SK-N-DZ (cell line): ENCODE measurements at regions not wholly inside any gene's neighbourhood (a gene's known extent, or its start where the extent isn't known, plus 50 kb on each side); places are given as distances from the start of the nearest gene placed in this dataset.

Experiments
- DNase-seq: peaks from one replicate; pipeline ENCODE4 v3.0.0-alpha.2; 2015; ENCODE audit warnings: low spot score

DNA sequence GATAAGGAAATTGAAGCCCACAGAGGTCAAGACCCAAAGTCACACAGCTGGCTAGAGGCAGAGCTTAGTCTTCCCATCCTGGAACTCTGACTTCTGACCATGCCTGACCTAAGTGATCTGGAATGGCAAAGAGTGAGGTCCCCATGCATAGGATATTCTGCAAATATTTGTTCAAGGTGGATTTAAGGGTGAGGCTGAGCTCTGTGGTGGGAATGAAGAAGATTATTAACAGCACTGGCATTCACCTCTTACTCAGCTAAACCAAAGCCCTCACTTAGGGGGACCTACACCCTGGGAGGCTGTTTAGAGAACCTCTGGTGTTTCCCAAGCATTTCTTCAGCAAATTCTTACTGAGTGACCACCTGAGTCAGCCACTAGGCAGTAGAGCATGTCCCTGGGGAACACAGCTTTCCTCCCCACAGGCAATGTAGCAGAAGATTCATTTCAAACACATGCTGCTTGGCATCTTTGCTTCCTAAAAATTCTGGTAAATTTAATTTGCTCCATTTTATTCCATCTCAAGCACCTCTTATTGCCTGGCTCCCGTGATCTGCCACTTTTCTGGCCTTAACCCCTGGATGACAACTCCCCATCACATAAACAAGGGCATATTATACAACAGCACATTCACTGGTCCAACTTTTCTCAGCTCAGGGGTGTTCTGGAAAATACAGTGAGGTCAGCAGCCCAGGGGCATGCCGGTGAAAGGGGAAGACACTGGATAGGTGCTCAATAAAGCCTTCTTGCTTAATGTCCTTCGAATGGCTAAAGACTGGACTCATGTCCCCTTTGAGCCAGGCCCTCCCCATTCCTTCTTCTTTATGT lies 176.0 kb downstream of the ABHD5 start:
- DNase-seq, result no peak

DNA sequence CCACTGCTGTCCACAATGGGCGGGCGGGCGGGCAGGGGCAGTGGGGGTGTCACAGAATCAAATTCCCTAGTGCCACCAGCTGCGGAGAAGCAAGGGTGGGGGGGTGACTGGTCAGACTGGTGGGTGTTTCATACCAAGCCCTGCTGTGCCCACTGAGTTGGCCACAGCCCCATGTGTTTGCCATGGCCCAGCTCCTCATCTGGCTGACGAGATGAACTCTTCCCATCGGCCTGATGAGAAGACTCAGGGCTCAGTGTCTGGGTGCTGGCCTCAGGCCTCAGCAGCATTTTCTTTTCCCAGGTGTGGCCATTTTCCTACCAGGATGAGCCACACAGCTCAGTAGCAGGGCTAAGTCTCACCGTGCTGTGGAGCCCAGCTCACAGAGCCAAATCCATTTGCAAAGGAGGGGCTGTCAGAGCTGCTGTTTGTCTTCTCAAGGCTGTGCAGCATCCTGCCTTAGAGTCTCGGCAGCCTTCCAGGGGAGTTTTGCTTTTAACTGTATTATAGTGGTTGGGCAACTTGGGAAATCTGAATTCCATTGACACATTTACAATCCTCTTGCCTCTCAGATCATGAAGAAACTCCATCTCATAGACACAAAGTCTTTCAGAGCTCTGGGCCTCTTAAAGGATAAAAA lies 176.8 kb downstream of the ABHD5 start:
- no peak for DNase-seq

DNA sequence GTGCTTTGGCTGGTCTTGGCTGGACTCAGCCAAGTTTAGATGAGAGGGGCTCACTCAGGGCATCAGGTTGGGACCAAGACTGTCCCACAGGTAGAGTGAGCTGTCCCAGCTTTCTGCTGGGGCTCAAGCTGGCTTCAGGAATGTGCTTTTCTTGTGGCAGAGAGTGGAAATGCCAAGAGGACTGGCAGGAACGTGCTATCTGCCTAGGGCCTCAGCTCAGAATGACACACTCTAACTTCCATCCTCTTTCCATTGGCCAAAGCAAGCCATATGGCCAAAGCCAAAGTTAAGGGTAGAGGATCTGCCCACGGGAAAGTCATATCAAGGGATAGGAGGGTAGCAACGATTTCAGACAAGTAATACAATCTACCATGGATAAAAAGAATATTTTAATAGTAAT lies 178.8 kb downstream of the ABHD5 start:
- DNase-seq, result no peak

GRCh38 chr3:43870120-43870519 lies 179.4 kb downstream of the ABHD5 start:
- no peak for DNase-seq

DNA sequence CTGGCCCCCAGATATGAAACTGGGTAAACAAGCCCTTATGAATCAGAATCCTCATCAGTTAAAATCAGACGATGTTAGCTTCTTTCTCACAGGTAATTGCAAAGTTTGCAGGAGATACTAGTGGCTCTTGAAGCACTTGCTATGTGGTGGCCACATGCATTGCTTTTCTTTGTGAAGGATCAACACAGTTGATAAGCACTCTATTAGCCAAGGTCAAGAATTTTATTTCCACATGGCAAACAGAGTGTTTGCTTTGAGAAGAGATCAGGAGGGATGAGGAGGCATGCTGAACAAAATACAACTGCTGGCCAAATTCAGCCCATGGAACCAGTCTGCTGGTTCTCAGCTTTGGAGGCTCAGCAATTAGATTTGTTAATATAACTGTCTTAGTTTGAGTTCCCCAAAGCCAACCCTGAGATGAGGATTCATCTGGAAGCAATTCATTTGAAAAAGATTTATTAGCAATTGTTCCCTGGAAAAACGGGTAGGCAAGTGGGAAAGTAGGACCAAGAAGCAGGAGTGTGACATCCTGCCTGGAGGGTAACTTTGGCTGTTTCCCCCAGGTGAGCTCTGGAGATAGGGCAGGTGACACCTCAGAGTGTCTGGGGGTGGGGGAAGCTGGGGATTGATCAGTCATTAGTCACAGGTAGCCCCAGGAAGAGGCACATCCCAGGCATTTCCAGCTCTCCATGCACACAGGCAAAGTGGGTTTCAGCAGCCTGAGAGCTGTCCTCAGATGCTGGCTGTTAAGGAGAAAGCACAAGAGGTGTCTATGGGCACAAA lies 180.3 kb downstream of the ABHD5 start:
- DNase-seq, result no peak

DNA sequence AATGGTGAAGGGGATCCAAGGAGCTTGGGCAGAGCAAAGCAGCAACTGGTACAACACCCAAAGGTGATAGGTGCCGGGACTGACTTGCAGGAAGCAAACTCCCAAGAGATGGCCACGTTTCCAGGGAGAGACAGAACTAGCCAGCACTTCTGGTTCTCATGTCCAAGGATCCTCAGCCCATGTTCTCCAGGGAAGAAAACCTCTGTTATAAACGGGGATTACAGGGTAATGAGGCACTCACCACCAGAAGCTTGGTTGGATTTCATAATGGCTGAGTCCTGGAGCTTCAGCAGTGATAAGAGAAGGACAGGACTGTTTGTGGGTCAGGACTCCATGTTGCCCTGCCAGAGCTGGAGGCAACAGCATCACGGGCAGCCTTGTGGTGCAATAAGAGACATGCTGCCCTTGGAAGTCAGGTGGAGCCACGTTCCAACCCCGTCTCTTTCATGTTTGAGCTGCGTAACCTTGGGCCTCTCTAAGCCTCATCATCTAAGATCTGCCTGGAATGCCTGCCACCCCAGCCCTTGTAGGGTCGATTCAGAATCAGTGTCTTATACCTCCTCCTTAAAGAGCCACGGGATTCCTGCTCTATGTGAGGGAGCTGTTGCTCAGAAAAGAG lies 181.0 kb downstream of the ABHD5 start:
- DNase-seq, result no peak

GRCh38 chr3:43872301-43872700 lies 181.6 kb downstream of the ABHD5 start:
- DNase-seq, result no peak

GRCh38 chr3:43872901-43873300 lies 182.2 kb downstream of the ABHD5 start:
- no peak for DNase-seq

DNA sequence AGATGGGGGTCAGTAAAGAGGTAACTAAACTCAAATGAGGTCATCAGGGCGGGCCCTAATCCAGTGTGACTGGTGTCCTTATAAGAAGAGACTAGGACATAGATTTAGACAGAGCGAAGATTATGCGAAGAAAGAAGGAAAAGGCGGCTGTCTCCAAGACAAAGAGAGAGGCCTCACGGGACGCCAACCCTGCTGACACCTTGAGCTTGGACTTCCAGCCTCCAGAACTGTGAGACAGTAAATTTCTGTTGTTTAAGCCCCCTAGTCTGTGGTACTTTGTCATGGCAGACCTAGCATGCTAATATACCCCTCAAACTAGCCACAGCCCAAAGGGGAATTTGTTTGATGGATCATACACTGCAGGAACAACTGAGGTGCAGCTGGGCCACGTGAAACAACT lies 183.0 kb downstream of the ABHD5 start:
- no peak for DNase-seq

DNA sequence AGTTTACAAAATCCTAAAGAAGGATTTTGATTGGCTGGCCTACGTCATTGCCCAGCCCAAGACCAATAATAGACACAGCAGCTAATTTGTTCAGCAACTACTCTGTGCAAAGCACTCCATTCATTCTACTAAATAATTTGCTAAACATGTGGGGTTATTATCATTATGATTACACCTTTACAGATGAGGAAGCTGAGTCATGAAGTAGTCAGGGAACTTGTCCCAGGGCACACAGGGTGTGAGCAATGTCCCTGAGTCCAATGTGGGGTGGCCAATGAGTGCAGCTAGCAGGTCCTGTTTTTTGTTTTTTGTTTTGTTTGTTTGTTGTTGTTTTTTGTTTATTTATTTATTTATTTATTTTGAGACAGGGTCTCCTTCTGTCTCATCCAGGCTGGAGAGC lies 183.6 kb downstream of the ABHD5 start:
- no peak for DNase-seq

DNA sequence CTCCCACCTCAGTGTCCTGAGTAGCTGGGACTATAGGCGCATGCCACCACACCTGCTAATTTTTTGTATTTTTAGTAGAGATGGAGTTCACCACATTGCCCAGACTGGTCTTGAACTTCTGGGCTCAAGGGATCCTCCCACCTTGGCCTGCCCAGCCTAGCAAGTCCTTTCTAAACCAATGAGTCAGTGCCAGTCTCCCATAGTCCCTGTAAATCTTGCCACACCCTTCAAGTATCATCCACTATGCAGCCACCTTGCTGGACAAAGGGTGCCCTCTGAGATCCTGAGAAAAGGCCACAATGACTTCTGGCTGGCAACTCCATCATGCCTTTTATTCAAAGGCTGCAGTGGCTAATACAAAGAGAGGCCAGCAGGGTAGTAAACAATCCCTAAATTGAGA lies 184.0 kb downstream of the ABHD5 start:
- DNase-seq, result no peak

GRCh38 chr3:43876648-43877047 lies 185.9 kb downstream of the ABHD5 start:
- no peak for DNase-seq

- DNase-seq, result no peak
These were observed 188.4 kb downstream of the ABHD5 start for GRCh38 chr3:43879166-43879565.

DNA sequence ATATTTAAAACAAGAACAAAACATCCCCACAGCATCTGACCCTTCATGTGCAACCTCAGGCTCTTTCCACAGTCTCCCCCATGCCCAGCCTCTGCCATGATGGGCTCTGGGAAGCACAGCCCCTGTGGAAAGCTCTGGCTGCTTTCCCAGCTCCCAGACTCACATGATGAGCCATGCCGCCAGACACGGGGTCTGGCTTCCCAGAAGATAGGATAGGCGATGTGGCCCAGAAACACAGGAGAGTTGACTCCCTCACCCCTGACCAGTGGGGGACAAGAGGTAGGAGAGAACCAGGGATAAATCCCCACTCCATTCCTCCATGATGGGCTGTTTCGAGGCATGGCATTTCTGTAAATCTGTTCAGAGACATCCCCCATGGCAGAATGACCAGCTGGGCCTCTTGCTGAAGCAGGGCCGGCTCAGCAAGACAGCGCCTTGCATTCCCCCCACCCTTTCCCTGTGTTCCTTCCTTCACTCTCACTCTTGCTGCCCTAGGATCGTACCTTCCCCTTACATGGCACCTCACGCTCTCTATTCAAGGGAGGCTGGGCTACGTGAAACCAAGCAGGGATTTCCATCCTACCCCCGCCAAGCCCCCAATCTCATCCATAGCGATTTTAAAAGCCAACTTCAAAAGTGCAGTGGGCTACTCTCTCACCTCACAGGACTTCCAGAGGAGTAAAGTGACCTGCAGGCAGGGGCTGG lies 192.4 kb downstream of the ABHD5 start:
- DNase-seq, result no peak

- DNase-seq, result no peak
These were observed 193.1 kb downstream of the ABHD5 start for GRCh38 chr3:43883729-43884396.

- DNase-seq, result no peak
These were observed 193.8 kb downstream of the ABHD5 start for GRCh38 chr3:43884581-43884980.

- no peak for DNase-seq
These were observed 195.3 kb downstream of the ABHD5 start for GRCh38 chr3:43885908-43886618.

GRCh38 chr3:43892061-43892460 lies 201.3 kb downstream of the ABHD5 start:
- no peak for DNase-seq

GRCh38 chr3:43892526-43892925 lies 201.8 kb downstream of the ABHD5 start:
- DNase-seq, result no peak

- DNase-seq, result no peak
These were observed 203.0 kb downstream of the ABHD5 start for GRCh38 chr3:43893727-43894126.
